Tibial nerve (tissue), 4 donors: ENCODE measurements at regions not wholly inside any gene's neighbourhood (a gene's known extent, or its start where the extent isn't known, plus 50 kb on each side); places are given as distances from the start of the nearest gene placed in this dataset.

Experiments
- DNase-seq, 2 donors: peaks; one replicate each; pipeline ENCODE4 v3.0.0-alpha.2; 2019; ENCODE audit warnings: low spot score in 2 of 2
- H3K27ac ChIP-seq, 4 donors: fragments of 200-600 bp; sonication (generic) in 3 of 4; one replicate each; pipeline ENCODE4 v1.5.1; 2017 to 2019; ENCODE audit warnings: mild to moderate bottlenecking in 1 of 4
- H3K27me3 ChIP-seq, 2 donors: fragments of 200-600 bp; sonication (generic) in 1 of 2; one replicate each; pipeline versions ENCODE4 v1.5.1 to v1.6.0; 2017 to 2019
- H3K36me3 ChIP-seq, 3 donors: fragments of 200-600 bp; sonication (generic); one replicate each; pipeline ENCODE4 v1.5.1; 2018 to 2019
- H3K4me1 ChIP-seq, 4 donors: fragments of 200-600 bp; sonication (generic) in 3 of 4; one replicate each; pipeline ENCODE4 v1.5.1; 2017 to 2019
- H3K4me3 ChIP-seq, 4 donors: fragments of 200-600 bp; sonication (generic) in 3 of 4; one replicate each; pipeline ENCODE4 v1.5.1; 2017 to 2019; ENCODE audit warnings: mild to moderate bottlenecking in 1 of 4, moderate library complexity in 1 of 4
- H3K9me3 ChIP-seq, 4 donors: fragments of 200-600 bp; sonication (generic) in 3 of 4; one replicate each; pipeline ENCODE4 v1.5.1; 2017 to 2019
- EP300 ChIP-seq, 2 donors: sonication (generic); formaldehyde crosslinking; IDR thresholded peaks; one replicate each; pipeline ENCODE4 v1.6.1; 2017; ENCODE audit warnings: antibody characterized with exemption in 2 of 2, mild to moderate bottlenecking in 1 of 2
- POLR2A ChIP-seq, 2 donors: fragments of 450-650 bp; IDR thresholded peaks; one replicate each; pipeline ENCODE4 v1.6.1; 2017; ENCODE audit warnings: antibody characterized with exemption in 2 of 2, mild to moderate bottlenecking in 2 of 2, moderate library complexity in 2 of 2
- WGBS, 2 donors: methylation state at CpG; one replicate each; pipeline ENCODE4 v1.1.5; 2018; 5-methylcytosine and 5-hydroxymethylcytosine counted together
- TF ChIP-seq, protein P1 (sequence below), 5 experiments: fragments of 200-600 bp in 3 of 5; fragments of 450-650 bp in 2 of 5; sonication (generic) in 3 of 5; IDR thresholded peaks; one replicate each; pipeline ENCODE4 v1.5.1; 2016 to 2019; ENCODE audit warnings: antibody characterized with exemption in 5 of 5, mild to moderate bottlenecking in 3 of 5, moderate library complexity in 2 of 5

DNA sequence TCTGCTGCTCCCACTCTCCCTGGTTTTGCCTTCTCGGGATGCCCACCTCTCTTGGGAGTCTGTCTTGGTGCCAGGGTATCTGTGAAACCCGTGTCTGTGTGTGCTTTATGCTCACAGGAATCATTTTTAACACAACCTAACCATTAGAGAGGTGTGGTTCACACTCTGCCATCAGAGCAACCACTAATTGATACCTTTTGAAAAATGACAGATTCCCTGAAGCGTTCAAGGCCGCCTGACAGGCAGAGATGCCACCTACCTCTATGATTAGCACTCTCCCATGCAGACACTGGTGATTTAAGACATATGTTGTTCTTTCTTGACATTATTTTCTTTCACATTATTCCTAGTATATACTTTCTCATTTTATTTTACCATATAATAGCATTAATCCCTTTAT, 207.3 kb upstream of the SGCD start:
- Histone ChIP-seq H3K4me3 (no peak overlapping the region), H3K9me3 (no peaks in the 10 kb centered on the region), H3K4me1 (peaks cover 0 to 10% (median 0%) of the 10 kb centered on the region in 4 donors), H3K27me3 (no peaks in the 10 kb centered on the region), H3K36me3 (no peaks in the 10 kb centered on the region), H3K27ac (no peak overlapping the region)
- DNase-seq: no peak
- no peak for TF ChIP-seq POLR2A (IDR thresholded peaks at IDR 0.05)
- no peak for TF ChIP-seq EP300 (IDR thresholded peaks at IDR 0.05)
- TF ChIP-seq, protein P1, sequence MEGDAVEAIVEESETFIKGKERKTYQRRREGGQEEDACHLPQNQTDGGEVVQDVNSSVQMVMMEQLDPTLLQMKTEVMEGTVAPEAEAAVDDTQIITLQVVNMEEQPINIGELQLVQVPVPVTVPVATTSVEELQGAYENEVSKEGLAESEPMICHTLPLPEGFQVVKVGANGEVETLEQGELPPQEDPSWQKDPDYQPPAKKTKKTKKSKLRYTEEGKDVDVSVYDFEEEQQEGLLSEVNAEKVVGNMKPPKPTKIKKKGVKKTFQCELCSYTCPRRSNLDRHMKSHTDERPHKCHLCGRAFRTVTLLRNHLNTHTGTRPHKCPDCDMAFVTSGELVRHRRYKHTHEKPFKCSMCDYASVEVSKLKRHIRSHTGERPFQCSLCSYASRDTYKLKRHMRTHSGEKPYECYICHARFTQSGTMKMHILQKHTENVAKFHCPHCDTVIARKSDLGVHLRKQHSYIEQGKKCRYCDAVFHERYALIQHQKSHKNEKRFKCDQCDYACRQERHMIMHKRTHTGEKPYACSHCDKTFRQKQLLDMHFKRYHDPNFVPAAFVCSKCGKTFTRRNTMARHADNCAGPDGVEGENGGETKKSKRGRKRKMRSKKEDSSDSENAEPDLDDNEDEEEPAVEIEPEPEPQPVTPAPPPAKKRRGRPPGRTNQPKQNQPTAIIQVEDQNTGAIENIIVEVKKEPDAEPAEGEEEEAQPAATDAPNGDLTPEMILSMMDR (IDR thresholded peaks at IDR 0.05): no peak
- WGBS, 2 donors: 86 to 88% methylated on average over 4 of the region's 4 CpGs

DNA sequence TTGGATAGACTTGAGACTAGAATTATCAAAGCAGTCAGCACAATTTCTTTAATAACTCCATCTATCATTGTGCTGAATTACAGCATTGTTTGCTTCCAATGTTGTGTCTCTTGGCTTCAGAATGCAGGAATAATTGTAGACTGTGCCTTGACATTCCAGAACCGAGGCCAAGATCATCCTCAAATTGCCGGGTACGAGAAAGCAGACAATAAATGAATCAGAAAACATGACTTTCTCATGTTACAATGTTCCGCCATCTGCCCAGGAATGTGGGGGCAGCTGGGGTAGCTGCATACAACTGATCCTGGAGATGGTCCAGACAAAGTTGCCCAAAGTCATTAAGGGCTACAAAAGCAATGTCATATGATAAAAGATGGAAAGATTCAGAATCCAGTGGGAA, 206.2 kb upstream of the SGCD start:
- H3K27me3 ChIP-seq: no peaks in the 10 kb centered on the region
- H3K36me3 ChIP-seq: no peaks in the 10 kb centered on the region
- DNase-seq: no peak
- TF ChIP-seq EP300 (IDR thresholded peaks at IDR 0.05) (no peak), POLR2A (IDR thresholded peaks at IDR 0.05) (no peak)
- TF ChIP-seq, protein P1 (IDR thresholded peaks at IDR 0.05): no peak
- no peak overlapping the region for H3K4me3 ChIP-seq
- 21 to 27% methylated on average over 4 of the region's 4 CpGs for WGBS, 2 donors
- no peaks in the 10 kb centered on the region for H3K9me3 ChIP-seq
- no peak overlapping the region for H3K27ac ChIP-seq
- H3K4me1 ChIP-seq: peaks cover 0 to 10% (median 0%) of the 10 kb centered on the region in 4 donors

DNA sequence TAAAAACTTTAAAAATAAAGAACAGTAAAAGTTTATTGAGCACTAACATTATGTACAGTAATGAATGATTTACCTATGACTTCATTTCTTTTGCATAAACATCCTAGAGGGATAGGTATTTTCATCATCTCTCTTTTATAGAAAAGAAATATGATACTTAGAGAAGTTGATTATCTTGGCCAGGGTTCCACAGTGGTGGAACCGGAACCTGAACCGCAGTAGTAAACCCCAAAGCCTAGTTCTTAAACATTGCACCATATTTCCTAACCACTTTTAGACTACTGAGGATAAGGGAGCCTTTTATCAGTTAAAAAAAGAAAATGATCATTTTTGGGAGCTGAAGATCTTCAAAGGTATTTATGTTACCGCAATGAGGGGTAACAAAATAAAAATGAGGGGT, 205.7 kb upstream of the SGCD start:
- WGBS, 2 donors: 61 to 62% methylated on average over 3 of the region's 3 CpGs
- H3K27me3 ChIP-seq: no peaks in the 10 kb centered on the region
- no peaks in the 10 kb centered on the region for H3K9me3 ChIP-seq
- peaks cover 0 to 10% (median 0%) of the 10 kb centered on the region in 4 donors for H3K4me1 ChIP-seq
- no peak overlapping the region for H3K27ac ChIP-seq
- H3K4me3 ChIP-seq: no peak overlapping the region
- no peak for TF ChIP-seq EP300 (IDR thresholded peaks at IDR 0.05)
- TF ChIP-seq POLR2A (IDR thresholded peaks at IDR 0.05): no peak
- TF ChIP-seq, protein P1 (IDR thresholded peaks at IDR 0.05): no peak
- no peaks in the 10 kb centered on the region for H3K36me3 ChIP-seq
- no peak for DNase-seq

- Histone ChIP-seq H3K9me3 (no peaks in the 10 kb centered on the region), H3K27ac (no peak overlapping the region), H3K36me3 (no peaks in the 10 kb centered on the region), H3K27me3 (no peaks in the 10 kb centered on the region), H3K4me3 (no peak overlapping the region), H3K4me1 (peaks cover 0 to 10% (median 0%) of the 10 kb centered on the region in 4 donors)
- no peak for TF ChIP-seq POLR2A (IDR thresholded peaks at IDR 0.05)
- TF ChIP-seq, protein P1 (IDR thresholded peaks at IDR 0.05): no peak
- no peak for TF ChIP-seq EP300 (IDR thresholded peaks at IDR 0.05)
- DNase-seq: no peak
- WGBS, 2 donors: 71 to 77% methylated on average over 1 of the region's 1 CpG
These were observed 205.1 kb upstream of the SGCD start for GRCh38 chr5:156121882-156122281.

DNA sequence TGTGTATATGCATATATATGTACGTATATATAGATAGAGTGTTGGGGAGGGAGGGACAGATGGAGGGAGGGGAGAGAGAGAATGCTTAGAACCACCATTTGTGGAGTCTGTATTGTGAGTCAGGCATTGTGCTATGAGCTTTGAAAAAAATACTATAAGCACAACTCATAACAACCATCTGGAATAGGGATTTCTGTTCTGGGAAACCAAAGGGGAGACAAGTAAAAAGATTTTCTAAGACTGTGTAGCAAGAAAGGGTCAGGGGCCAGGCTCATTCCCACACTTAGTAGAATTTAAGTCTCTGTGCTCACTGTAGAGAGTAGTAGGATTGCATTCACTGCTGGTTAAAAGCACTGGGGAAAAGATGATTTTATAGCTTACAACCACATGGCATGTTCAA, 202.3 kb upstream of the SGCD start:
- Histone ChIP-seq H3K27me3 (no peaks in the 10 kb centered on the region), H3K9me3 (no peaks in the 10 kb centered on the region), H3K36me3 (no peaks in the 10 kb centered on the region), H3K4me1 (peaks cover 0 to 10% (median 0%) of the 10 kb centered on the region in 4 donors), H3K4me3 (no peak overlapping the region), H3K27ac (no peak overlapping the region)
- no peak for DNase-seq
- TF ChIP-seq, protein P1 (IDR thresholded peaks at IDR 0.05): no peak
- TF ChIP-seq POLR2A (IDR thresholded peaks at IDR 0.05) (no peak), EP300 (IDR thresholded peaks at IDR 0.05) (no peak)
- WGBS, 2 donors: 0 to 28% methylated on average over 1 of the region's 1 CpG
